Limb (tissue), 2 donors: ENCODE measurements at regions not wholly inside any gene's neighbourhood (a gene's known extent, or its start where the extent isn't known, plus 50 kb on each side); places are given as distances from the start of the nearest gene placed in this dataset.

Experiments used
- DNase-seq, 2 donors: peaks; one replicate each; pipeline ENCODE4 v3.0.0-alpha.2; 2016; ENCODE audit errors: extremely low spot score in 2 of 2

GRCh38 chr12:65764325-65764724 lies 60.0 kb upstream of the HMGA2 start:
- DNase-seq: no peak

- DNase-seq: no peak
Observed at GRCh38 chr12:65765436-65765813, 58.9 kb upstream of the HMGA2 start.

GRCh38 chr12:65769880-65770279 lies 54.4 kb upstream of the HMGA2 start:
- no peak for DNase-seq
